Adrenal gland (tissue), 5 donors: ENCODE measurements at regions not wholly inside any gene's neighbourhood (a gene's known extent, or its start where the extent isn't known, plus 50 kb on each side); places are given as distances from the start of the nearest gene placed in this dataset.

Experiments
- CTCF ChIP-seq, 6 experiments: fragments of 450-650 bp in 4 of 6; fragments of 200-600 bp in 2 of 6; sonication (generic) in 1 of 6; IDR thresholded peaks; 1 replicate in 5 of 6; 2 replicates in 1 of 6; pipeline versions ENCODE4 v1.5.1 to v1.8.0; 2016 to 2021; ENCODE audit warnings: antibody characterized with exemption in 6 of 6, mild to moderate bottlenecking in 2 of 6, moderate library complexity in 1 of 6
- POLR2A ChIP-seq, 2 donors: fragments of 450-650 bp; IDR thresholded peaks; one replicate each; pipeline ENCODE4 v1.6.1; 2017; ENCODE audit warnings: antibody characterized with exemption in 2 of 2, mild to moderate bottlenecking in 2 of 2, moderate library complexity in 1 of 2
- donor health status: DM: no; HTN: no; CAD: no.

GRCh38 chr20:43778375-43778774 lies 51.6 kb upstream of the GTSF1L start:
- no peak for TF ChIP-seq CTCF (IDR thresholded peaks at IDR 0.05)
- TF ChIP-seq POLR2A (IDR thresholded peaks at IDR 0.05), result no peak
